Thyroid gland (tissue), 4 donors: ENCODE measurements at regions not wholly inside any gene's neighbourhood (a gene's known extent, or its start where the extent isn't known, plus 50 kb on each side); places are given as distances from the start of the nearest gene placed in this dataset.

ENCODE experiments used
- CTCF ChIP-seq, 6 experiments: fragments of 200-600 bp in 3 of 6; fragments of 450-650 bp in 3 of 6; sonication (generic) in 3 of 6; IDR thresholded peaks; one replicate each; pipeline ENCODE4 v1.5.1; 2016 to 2019; ENCODE audit warnings: antibody characterized with exemption in 6 of 6, mild to moderate bottlenecking in 2 of 6, inconsistent platforms in 1 of 6, moderate library complexity in 1 of 6
- POLR2A ChIP-seq, 2 donors: fragments of 450-650 bp; IDR thresholded peaks; one replicate each; pipeline ENCODE4 v1.6.1; 2017; ENCODE audit warnings: antibody characterized with exemption in 2 of 2, mild to moderate bottlenecking in 2 of 2, moderate library complexity in 1 of 2

DNA sequence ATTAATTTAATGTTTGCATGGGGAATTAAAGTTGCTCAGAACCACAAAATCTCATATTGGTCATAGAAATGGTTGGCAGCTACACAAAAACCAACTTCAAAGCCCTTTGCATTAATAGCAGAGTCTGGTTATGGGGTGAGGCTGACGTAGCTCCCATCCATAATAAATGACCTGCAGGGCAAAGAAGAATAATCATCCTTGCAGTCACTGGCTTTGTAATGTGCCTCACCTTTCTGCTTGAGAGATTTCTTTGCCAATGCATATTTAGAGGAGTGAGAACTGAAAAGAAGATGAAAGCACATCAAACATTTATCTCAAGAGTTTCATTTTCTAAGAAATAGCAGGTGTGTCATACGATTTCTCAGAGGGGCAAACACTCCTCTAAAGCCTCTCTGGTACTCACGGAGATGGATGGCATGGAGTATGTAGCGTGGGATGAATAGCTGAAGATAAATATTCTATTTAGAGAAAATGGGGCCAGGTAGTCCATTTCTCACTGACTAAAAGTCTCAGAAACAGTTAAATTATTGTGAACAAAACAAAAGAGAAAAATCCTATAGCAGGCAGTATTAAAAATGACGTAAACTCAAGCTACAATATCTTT is 1491.9 kb downstream of the FAM181B start:
- TF ChIP-seq POLR2A (IDR thresholded peaks at IDR 0.05) (no peak), CTCF (IDR thresholded peaks at IDR 0.05) (no peak)
